GM12873 (cell line): ENCODE measurements at regions not wholly inside any gene's neighbourhood (a gene's known extent, or its start where the extent isn't known, plus 50 kb on each side); places are given as distances from the start of the nearest gene placed in this dataset.

ENCODE experiments used
- CTCF ChIP-seq: IDR thresholded peaks from 2 replicates; pipeline ENCODE4 v1.5.1; 2012; ENCODE audit warnings: low read depth, mild to moderate bottlenecking, moderate library complexity, low read length, control low read depth; ENCODE audit not compliant: insufficient read depth; ENCODE audit errors: missing control alignments

- TF ChIP-seq CTCF: no peak
Observed at GRCh38 chr4:181006499-181007260, 1236.5 kb upstream of the TENM3 start.

- no peak for TF ChIP-seq CTCF
Observed at GRCh38 chr4:181007751-181008150, 1235.5 kb upstream of the TENM3 start.

- no peak for TF ChIP-seq CTCF
Observed at GRCh38 chr4:181008164-181008563, 1235.0 kb upstream of the TENM3 start.

- no peak for TF ChIP-seq CTCF
Observed at GRCh38 chr4:181013162-181013561, 1230.0 kb upstream of the TENM3 start.

GRCh38 chr4:181017038-181017437, 1226.2 kb upstream of the TENM3 start:
- no peak for TF ChIP-seq CTCF

GRCh38 chr4:181018472-181018871, 1224.7 kb upstream of the TENM3 start:
- TF ChIP-seq CTCF: no peak

GRCh38 chr4:181018913-181019312, 1224.3 kb upstream of the TENM3 start:
- TF ChIP-seq CTCF: no peak

- no peak for TF ChIP-seq CTCF
Observed at GRCh38 chr4:181020456-181020855, 1222.7 kb upstream of the TENM3 start.
